A673 (cell line): ENCODE measurements at regions not wholly inside any gene's neighbourhood (a gene's known extent, or its start where the extent isn't known, plus 50 kb on each side); places are given as distances from the start of the nearest gene placed in this dataset.

Experiments used
- CTCF ChIP-seq: fragments of 300-800, 200-600 bp; sonication (generic); conservative IDR thresholded peaks from 2 replicates; pipeline ENCODE4 v1.5.1; 2017; ENCODE audit warnings: low read depth, mild to moderate bottlenecking, antibody characterized with exemption, low read length, moderate library complexity, mixed read lengths
- EZH2 ChIP-seq: fragments of 200-600 bp; sonication (generic); IDR thresholded peaks from 2 replicates; pipeline ENCODE4 v1.6.1; 2017; ENCODE audit warnings: borderline replicate concordance, low read depth, mild to moderate bottlenecking, mixed read lengths, antibody characterized with exemption, low read length; ENCODE audit not compliant: poor library complexity, severe bottlenecking

GRCh38 chr5:93272108-93272507, 308.9 kb downstream of the NR2F1-AS1 start:
- TF ChIP-seq CTCF, result no peak
- TF ChIP-seq EZH2, result no peak
